ENCODE measurements at regions not wholly inside any gene's neighbourhood (a gene's known extent, or its start where the extent isn't known, plus 50 kb on each side); places are given as distances from the start of the nearest gene placed in this dataset.
"Not testable (repeated sequence)": the region's sequence is repeated elsewhere in the genome, so short reads cannot be mapped to it uniquely, and the experiment has no call there.

DNA sequence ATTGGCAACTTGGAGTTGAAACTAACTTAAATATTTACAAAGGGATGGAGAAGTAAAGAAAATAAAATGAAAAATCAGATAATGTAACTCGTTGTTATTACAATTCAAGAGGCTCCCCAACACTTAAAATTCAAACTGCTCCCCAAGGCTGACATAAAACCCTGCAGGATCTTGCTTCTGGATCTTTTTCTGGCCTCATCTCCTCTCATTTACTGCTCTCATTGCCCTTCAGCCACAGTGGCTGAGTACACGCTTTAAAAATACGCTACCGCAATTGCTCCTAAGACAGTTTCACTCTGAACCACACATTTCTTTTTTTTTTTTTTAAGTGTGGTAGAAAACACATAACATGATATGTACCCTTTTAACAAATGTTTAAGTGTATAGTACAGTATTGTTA, 718.1 kb upstream of the ANO3 start:
- H3K4me3 ChIP-seq (ENCODE audit: low read depth, low read length) = no peak overlapping the region
- DNase-seq (ENCODE audit: low read depth) = no peak
- TF ChIP-seq, protein P1, sequence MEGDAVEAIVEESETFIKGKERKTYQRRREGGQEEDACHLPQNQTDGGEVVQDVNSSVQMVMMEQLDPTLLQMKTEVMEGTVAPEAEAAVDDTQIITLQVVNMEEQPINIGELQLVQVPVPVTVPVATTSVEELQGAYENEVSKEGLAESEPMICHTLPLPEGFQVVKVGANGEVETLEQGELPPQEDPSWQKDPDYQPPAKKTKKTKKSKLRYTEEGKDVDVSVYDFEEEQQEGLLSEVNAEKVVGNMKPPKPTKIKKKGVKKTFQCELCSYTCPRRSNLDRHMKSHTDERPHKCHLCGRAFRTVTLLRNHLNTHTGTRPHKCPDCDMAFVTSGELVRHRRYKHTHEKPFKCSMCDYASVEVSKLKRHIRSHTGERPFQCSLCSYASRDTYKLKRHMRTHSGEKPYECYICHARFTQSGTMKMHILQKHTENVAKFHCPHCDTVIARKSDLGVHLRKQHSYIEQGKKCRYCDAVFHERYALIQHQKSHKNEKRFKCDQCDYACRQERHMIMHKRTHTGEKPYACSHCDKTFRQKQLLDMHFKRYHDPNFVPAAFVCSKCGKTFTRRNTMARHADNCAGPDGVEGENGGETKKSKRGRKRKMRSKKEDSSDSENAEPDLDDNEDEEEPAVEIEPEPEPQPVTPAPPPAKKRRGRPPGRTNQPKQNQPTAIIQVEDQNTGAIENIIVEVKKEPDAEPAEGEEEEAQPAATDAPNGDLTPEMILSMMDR (IDR thresholded peaks at IDR 0.05; ENCODE audit: control insufficient read depth, extremely low read depth, insufficient read depth) = no peak

DNA sequence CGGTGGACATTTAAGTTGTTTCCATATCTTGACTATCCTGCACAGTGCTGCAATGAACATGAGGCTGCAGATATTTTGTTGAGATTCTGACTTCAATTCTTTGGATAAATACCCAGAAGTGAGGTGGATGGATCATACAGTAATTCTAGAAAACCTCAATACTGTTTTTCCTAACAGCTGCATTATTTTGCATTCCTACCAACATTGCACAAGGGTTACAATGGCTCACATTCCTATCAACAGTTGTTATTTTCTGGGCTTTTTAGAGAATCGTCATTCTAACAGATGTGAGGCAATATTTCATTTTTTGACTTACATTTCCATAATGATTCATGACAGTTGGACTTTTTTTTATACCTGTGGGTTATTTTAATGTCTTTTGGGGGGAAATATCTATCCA, 716.9 kb upstream of the ANO3 start:
- no peak overlapping the region for H3K4me3 ChIP-seq (ENCODE audit: low read depth, low read length)
- TF ChIP-seq, protein P1 (IDR thresholded peaks at IDR 0.05; ENCODE audit: control insufficient read depth, extremely low read depth, insufficient read depth) = no peak
- no peak for DNase-seq (ENCODE audit: low read depth)

DNA sequence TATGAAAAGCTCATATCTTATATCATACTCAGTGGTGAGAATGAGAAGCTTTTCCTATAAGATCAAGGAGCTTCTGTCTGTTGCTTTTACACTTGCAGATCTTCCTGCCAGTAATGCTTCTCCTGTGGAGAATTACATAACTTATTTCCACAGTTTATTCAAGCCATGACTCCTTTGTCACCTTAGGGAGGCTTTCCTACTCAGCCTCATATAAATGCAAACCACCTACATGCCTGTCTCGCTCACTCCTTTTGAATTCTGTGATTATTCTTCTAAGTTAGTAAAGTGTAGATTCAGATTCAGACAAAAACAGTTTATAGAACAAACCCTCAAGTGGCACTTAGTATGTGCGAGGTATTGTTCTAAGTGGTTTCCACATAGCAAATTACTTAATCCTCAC, 716.1 kb upstream of the ANO3 start:
- no peak overlapping the region for H3K4me3 ChIP-seq (ENCODE audit: low read depth, low read length)
- TF ChIP-seq, protein P1 (IDR thresholded peaks at IDR 0.05; ENCODE audit: control insufficient read depth, extremely low read depth, insufficient read depth) = no peak
- DNase-seq (ENCODE audit: low read depth) = no peak

DNA sequence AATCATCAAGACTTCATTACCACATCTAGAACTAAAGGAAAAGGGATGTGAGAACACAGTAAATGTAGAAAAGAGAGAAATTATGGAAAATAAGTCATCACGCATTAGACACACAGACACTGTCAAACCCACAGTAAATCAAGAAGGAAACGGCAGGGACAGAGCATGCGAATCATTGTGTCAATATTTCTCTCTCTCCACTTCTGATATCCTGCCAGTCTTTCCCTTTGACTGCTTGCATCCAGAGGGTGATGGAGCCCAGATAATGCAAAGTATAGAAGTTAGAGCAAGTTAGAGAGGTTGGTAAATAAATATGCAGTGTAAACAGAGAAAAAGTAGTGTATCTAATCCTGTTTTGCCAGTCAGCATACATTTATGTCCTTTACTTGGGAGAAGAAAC, 706.8 kb upstream of the ANO3 start:
- DNase-seq (ENCODE audit: low read depth) = peak; percentile 56
- TF ChIP-seq, protein P1 (IDR thresholded peaks at IDR 0.05; ENCODE audit: control insufficient read depth, extremely low read depth, insufficient read depth) = no peak

DNA sequence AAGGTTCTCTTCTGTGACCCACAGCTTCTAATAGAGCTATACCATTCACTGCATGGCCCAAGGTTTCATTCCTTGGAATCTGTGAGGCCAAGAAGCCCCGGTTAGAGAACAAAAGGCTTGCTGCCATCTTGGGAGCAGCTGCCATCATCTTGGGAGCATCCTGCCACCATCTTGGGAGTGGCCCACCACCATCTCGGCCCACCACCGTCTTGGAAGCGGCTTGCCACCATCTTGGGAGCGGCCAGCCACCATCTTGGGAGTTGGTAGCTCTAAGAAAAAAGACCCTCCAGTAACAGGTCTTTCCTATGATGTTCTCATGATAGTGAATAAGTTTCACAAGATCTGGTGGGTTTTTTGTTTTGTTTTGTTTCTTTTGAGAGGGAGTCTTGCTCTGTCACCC, 703.9 kb upstream of the ANO3 start:
- TF ChIP-seq, protein P1 (IDR thresholded peaks at IDR 0.05; ENCODE audit: control insufficient read depth, extremely low read depth, insufficient read depth) = no peak
- H3K4me3 ChIP-seq (ENCODE audit: low read depth, low read length) = no peak overlapping the region
- no peak for DNase-seq (ENCODE audit: low read depth)

More for the DNA sequence above, 706.8 kb upstream of the ANO3 start:
- H3K4me3 ChIP-seq (ENCODE audit: low read depth, low read length) = no peak overlapping the region

DNA sequence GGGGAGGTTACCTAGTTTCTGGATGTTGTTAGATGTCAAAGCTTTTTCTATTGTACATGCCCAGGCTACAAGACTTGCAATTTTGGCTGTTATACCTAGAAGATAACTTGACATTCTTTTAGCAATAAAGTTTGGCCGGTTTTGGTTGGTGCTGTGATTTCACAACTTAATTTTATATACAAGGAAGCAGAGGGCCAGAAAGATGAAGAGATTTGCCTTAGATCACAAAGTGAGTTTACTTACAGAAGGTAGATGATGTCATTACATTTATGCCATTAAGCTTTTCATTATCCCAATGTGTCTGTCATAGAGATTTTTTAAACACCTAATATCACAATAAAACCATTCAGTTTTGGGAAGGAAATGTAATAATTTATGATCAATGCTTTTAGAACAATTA, 698.7 kb upstream of the ANO3 start:
- TF ChIP-seq, protein P1 (IDR thresholded peaks at IDR 0.05; ENCODE audit: control insufficient read depth, extremely low read depth, insufficient read depth) = no peak
- DNase-seq (ENCODE audit: low read depth) = peak; percentile 50
- H3K4me3 ChIP-seq (ENCODE audit: low read depth, low read length) = no peak overlapping the region

DNA sequence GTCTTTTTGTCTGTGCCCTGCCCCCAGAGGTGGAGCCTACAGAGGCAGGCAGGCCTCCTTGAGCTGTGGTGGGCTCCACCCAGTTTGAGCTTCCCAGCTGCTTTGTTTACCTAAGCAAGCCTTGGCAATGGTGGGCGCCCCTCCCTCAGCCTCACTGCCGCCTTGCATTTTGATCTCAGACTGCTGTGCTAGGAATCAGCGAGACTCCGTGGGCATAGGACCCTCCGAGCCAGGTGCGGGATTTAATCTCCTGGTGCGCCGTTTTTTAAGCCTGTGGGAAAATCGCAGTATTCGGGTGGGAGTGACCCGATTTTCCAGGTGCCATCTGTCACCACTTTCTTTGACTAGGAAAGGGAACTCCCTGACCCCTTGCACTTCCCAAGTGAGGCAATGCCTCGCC, 682.7 kb upstream of the ANO3 start:
- not testable (repeated sequence) for H3K4me3 ChIP-seq (ENCODE audit: low read depth, low read length); DNase-seq (ENCODE audit: low read depth)

All from LNCaP clone FGC (cell line).